Activated CD4-positive, CD25-positive, alpha-beta regulatory T cell treated with anti-CD3 and anti-CD28 coated beads, Interleukin-2, amount 50 U/mL, for 72 hours (primary cell): ENCODE measurements at regions not wholly inside any gene's neighbourhood (a gene's known extent, or its start where the extent isn't known, plus 50 kb on each side); places are given as distances from the start of the nearest gene placed in this dataset.

Experiments
- DNase-seq: peaks from one replicate; pipeline ENCODE4 v3.0.0; 2021

DNA sequence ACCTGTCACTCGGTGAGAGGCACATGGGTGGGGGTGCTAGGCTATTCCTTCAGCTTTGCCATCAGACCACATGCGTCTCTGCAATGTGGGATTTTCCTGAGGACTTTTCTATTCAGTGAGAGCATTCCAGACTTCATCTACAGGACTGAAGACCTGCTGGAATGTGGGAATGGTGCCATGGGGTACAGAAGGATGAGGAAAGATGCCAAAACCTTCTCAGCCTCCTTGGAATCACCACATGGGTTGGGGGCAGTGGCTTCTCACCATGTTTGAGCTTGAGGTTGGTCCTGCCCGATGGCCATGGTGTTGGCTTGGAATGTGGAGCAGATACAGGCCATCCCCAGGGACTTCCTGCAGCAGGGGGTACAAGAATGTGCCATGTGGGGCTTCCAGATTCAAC lies 80.9 kb upstream of the KLF13 start:
- no peak for DNase-seq

DNA sequence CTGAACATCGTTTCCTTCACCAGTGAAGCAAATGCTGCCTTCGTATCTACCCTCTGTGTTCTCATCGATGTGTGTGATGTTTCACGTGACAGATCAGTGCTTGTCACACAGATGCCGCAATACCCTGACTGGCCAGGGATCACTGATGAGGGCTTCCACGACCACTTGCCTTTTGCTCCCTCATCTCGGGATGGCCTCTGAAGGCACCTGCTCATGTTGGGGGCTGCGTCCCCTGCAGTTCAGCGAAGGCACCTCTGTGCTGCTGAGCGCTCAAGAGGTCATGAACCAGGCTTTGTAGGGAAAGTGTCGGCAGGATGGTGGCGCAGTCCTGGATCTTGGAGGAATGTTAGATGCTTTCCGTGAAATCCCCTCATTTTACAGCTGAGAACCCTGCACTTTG lies 79.2 kb upstream of the KLF13 start:
- peak; percentile 17 for DNase-seq

DNA sequence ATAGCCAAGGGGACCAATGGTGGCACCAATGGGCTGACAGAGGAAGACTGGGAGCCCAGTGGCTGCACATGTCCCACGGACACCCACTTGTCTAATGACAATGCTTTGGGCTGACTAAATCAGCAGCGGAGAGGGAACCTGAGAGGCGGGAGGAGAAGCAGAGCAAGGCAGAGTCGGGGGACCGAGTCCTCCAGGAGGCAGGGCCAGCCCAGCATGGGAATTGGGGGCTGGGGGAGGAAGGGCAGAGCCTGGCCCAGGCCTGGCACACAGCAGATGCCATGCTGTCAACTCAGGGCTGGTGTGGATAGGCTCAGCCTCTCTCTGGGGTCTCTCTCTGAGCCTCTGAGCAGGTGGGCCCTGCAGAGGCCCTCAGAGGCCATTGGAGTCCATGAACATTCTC lies 78.4 kb upstream of the KLF13 start:
- peak; percentile 20 for DNase-seq

DNA sequence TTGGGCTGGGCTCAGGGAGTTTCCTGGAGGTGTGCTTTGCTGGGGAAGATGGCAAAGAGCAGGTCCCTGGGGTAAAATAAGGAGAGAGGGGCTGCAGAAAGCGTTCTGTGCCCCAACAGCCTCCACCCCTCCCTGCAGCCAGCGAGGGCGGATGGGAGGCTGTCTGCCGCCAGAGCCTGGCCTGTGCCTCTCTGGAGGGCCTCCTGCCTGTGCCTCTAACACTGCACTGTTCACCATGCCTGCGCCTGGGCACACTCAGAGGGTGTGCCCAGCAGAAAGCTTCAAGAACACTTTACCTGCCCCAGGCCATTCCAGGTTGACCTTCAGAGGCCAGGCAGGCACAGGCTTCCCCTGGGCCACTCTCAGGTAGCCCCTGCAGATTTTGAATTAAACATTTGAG lies 77.7 kb upstream of the KLF13 start:
- DNase-seq: peak; percentile 13

DNA sequence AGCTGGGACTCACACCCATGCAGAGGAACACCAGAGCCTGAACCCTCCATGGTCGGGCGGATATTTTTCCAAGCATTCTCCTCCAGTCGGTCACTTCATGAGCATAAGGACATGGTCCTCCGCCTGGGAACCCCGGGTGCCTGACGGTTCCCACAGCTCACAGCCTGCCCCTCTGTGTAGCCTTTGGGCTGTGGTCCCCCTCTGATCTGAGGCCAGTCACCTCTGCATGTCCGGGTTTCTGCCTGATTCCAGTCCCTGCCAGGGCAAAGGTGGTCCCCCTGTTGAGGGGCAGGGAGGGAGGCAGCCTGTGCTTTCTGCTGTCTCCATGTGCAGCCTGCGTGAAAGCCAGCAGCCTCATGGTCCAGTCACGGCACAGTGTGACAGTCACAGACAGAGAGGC lies 76.6 kb upstream of the KLF13 start:
- no peak for DNase-seq

DNA sequence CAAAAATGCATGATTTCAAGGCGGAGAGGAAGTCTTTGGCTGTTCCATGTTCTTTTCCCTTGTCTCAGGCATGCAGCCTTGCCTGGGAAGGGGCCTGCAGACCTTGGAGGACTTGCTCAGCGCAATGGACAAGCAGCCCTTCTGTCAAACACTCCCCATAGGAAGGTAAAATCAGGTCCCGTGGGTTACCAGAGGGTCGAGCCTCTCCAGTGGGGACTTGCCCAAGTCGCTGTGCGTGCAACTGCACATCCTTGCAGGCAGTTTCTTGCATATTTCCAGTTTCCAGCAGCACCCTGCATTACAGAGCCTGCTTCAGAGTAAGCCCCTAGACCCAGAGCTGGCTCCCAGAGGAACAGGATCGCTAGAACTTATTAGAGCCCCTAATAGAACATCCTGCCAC lies 75.5 kb upstream of the KLF13 start:
- DNase-seq: no peak

DNA sequence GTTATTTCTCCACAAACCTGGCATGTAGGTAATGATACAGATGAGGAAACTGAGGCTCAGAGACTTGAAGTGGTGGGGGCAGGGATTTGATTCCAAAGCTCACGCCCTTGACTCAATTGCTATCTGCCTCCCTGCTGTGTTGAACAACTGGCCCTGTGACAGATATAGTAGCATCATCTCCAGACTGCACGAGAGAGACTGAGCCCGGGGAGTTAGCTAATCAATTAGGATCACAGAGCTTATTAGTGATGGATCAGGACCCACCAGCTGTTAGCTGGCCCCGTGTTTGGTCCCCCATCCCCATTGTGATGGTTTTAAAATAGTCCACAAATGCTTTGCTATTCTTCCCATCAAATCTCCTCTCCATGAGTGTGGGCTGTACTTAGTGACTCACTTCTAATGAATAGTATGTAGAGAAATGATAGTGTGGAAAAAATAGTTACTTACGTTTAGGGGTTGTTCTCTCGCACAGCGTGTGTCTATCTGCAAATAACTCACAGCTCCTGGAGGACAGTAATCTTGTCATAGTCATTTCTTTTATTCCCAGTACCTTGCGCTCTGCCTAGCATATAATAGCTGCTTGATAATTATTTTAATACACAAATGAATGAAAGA lies 74.4 kb upstream of the KLF13 start:
- no peak for DNase-seq

DNA sequence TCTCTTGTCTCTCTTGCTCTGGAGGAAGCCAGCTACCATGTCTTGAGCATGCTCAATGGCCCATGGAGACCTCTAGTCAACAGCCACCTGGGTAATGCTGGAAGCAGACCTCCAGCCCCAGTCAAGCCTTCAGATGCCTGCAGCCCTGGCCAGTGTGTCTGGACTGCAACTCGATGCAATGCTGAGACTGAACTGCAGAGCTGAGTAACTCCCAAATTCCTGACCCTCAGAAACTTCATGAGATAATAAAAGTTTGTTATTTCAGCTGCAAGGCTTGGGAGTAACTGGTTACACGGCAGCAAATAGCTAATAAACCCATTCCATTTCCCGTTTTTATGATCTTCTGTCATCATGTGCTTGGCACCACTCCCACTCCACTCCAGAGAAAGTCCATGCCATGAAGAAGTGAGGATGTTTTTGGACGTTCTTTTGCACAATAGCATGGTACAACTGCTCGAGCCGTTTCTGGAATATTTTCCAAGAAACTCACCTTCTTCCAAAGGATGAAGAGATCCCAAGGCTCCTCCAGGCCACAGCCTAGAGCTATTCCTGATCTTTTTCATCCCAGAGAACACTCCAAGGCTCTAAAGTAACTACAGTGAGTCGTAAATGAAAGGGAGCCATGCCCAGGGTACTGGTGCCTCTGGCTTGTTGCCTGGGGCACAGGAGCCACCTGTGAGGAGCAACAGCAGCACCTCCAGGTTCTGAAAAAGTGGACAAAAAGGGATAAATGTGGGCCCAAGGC lies 72.0 kb upstream of the KLF13 start:
- no peak for DNase-seq

DNA sequence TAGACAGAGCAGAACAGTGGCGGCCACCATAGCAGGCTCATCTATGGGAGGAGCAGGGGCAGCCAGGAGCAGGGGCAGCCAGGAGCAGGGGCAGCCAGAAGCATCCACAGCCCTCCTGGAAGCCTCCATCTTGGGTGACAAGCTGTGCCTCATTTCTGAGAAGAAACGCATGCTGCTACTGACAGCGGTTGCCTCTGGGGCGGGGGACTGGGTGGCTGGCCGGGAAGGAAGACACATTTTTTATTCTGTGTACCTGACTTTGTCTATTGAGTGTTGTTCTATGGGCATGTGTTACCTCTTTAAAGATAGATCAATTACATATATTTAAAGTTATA lies 71.5 kb upstream of the KLF13 start:
- no peak for DNase-seq

DNA sequence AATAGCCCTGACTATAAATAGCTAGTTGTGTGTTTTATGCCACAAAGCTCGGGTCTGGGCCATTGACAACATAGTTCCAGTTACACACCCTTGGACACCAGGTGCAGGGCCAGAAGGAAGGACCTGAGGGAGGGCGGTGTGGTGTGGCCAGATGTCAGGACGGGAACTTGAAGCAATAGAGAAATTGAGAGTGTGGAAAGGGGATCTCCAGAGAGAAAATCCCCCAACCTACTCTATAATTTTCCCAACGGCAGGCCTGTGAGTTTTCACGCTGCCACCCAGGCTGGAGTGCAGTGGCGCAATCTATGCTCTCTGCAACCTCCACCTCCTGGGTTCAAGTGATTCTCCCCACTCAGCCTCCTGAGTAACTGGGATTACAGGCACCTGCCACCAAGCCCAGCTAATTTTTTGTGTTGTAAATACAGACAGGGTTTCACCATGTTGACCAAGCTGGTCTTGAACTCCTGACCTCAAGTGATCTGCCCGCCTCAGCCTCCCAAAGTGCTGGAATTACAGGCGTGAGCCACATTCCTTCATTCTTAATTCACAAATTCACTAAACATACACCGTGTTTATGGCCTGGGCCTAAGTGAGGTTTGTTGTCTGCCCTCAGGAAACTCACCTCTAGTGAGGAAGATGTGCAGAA lies 70.8 kb upstream of the KLF13 start:
- DNase-seq: no peak

DNA sequence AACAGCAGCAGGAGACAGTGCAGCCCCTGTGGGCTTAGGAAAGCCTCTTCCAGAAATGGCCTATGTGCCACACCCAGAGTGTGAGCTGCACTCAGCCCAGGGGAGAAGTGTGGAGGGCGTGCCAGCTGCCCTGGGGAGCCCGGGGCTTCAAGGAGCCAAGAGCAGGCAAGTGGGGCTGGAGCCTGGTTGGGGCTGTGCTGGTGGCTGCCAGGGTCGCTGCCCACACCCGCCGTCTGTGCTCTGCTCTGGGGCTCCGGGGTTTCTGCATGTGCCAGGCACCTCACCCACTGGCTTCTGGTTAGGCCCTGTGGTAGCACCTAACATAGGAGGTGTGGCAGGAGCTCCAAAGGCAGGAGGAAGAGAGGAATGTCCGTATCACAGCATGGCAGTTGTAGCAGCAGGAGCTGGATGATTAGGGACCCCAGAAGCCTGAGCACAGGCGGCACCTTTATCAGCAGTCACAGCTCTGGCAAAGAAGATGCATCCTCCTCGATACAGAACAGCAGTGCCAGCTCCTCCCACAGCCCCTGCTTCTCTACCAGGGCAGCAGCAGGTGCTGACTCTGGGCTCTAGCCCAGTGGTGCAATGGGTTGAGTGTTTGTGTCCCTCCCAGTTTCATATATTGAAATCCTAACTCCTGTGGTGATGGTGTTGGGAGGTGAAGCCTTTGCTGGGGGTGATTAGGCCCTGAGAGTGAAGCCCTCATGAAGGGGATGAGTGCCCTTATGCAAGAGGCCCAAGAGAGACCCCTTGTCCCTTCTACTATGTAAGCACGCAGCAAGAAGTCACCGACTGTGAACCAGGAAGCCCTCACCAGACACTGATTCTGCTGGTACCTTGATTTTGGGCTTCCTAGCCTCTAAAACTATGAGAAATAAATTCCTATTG lies 70.0 kb upstream of the KLF13 start:
- DNase-seq: peak; percentile 26

DNA sequence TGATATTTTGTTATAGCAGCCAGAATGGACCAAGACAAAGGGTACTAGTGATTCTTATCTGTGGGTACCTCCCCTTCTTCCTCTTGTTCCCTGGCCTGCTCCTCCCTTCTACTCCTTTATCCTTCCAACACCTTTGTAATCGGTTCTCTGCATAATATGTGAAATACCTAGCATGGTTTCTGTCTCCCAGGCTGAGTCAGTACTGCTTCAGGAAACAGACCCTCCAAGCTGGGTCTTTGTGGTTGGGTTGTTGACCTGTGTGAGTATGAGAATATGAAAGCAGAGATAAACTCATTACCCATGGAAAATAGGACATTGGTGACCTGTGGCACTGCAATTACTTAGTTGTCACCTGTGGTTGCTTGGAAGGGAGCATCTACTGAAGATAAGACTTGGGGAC lies 69.3 kb upstream of the KLF13 start:
- peak; percentile 20 for DNase-seq

DNA sequence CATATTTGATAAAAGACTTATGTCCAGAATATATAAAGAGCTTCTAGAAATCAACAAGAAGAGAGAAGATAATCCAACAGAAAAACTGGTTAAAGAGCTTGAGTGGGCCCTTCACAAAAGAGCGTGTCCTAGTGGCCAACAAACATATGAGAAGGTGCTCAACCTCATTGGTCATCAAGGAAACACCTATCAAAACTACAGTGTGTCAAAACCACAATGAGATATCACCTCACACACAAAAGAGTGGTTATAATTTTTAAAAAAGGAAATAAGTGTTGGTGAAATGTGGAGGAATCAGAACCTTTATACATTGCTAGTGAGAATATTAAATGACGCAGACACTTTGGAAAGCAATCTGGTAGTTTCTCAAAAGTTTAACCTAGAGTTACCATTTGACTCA lies 68.4 kb upstream of the KLF13 start:
- no peak for DNase-seq

DNA sequence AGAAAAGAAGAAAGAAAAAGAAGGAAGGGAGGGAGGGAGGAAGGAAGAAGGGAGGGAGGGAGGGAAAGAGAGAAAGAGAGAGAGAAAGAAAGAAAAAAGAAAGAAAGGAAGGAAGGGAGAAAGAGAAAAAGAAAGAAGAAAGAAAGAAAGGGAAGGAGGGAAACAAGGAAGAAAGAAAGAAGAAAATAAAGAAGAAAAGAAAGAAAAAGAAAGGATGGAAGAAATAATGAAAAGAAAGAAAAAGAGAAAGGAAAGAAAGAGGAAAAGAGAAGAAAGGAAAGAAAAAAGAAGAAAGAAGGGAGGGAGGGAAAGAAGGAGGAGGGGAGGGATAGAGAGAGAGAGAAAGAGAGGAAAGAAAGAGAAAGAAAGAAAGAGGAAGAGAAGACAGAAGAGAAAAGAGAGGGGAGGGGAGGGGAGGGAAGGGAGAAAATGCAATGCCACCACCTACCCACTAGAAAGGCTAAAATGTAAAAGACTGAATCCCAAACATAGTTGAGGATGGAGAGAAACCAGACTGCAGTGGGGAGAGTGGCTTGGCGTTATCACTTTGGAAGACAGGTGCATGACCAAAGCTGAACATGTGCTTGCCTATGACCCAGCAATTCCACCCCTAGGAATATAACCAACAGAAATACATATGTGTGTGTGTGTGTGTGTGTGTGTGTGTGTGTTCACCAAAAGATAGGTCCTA lies 66.9 kb upstream of the KLF13 start:
- DNase-seq: no peak

DNA sequence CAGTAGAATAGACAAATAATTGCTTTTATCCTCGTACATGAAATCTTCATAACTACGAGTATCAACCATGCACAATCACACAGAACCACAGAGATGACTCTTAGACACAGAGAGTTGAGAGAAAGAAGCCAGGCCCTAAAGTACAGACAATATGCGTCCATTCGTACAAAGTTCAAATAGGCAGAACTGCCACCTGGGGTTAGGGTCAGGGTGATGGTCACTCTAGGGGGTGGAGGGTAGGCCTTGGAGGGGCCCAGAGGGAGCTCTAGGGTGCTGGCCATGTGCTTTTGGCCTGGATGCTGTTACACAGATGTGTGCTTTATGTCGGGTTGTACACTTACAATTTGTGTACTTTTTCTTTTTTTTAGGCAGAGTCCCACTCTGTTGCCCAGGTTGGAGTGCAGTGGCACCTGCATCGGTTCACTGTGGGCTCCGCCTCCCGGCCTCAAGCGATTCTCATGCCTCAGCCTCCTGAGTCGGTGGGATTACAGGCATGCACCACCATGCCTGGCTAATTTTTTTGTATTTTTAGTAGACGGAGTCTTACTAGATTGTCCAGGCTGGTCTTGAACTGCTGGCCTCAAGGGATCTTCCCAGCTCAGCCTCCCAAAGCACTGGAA lies 65.9 kb upstream of the KLF13 start:
- no peak for DNase-seq

DNA sequence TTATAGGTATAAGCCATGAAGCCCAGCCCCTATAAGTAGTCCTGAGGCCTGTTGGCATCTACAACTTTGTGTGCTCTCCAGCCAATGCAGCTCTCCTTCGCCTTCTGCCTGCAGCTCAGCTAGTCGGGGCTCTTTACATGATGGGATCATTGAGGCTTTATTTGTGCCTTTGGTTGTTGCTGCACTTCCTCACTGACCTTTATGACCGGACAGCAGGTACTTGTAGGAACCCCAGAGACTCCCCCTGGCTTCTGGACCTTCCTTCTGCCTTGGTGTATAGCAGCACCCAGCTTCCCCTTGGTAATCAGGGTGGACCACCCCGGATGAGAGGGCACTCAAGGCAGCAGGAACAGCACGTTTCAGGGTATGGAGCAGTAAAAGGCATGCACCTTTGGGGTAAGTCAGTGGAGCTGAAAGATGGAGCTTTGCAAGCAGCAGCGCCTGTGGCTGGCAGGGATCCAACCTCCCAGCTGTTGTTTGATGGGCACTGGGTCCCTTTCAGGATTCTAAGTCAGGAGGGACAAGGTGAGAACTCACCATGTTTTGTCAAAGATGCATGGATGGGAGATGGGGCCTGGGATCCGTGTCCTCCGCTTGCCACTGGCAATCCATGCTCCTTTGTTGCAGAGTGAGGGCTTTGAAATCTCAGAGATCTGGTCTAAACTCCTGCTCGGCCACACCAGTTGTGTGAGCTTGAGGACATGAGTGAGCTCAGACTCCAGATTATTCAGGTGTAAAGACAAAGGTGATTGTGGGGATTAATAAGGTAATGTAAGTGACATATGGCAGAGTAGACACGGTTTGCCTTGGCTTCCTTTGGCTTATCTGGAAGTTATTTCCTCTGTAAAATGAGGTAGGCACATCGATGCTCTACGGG lies 65.1 kb upstream of the KLF13 start:
- no peak for DNase-seq

DNA sequence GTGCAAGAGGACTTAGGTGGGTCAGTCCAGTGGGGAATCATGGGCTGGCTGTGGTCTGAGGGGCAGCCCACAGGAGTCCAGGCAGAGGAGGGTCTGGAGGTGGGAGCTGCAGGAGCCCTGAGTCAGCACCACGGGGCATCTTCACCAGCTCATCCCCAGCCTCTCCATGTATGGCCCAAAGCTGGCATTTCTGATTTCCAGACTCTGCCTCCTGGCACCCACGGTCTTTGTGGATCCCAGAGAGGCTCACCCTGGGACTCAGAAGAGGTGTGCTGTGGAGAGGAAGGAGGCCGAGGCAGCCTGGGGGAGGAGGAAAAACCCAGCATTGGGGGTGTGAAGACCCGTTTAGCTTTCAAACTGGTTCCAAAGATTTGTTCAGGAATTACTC lies 64.5 kb upstream of the KLF13 start:
- no peak for DNase-seq

DNA sequence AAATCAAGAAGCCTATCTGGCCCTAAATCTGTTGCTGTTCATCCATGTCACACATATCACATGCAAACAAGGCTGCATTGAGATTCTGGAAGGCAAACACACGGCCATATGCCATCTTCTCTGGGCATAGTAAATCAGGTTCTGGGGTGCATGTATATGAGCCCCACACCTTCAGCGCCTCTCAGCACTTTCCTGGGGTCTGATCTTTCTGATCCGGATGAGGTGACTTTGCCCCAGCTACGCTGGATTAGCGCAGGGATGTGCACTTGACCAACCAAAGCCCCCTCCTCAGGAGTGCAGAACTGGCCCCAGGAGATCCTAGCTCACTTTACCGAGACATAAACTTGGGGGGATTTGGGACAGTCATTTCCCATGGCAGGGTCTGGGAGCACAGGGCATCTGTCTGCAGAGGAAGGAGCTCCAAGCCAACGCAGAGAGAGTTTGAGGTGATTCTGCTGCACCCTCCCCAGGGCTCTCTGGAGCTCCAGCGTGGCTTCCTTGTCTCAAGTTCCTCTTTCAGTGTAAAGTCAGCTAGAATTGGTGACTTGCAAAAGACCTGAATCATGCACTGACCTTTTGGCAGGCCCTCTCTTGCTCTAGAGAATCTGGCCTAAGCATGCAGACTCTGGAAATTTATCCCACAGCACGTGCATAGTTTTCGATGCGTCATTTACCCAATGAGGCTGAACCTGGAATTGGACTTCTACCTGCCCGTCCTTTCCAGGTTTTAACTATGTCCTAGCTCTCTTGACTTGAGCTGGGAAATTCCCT lies 63.5 kb upstream of the KLF13 start:
- no peak for DNase-seq

DNA sequence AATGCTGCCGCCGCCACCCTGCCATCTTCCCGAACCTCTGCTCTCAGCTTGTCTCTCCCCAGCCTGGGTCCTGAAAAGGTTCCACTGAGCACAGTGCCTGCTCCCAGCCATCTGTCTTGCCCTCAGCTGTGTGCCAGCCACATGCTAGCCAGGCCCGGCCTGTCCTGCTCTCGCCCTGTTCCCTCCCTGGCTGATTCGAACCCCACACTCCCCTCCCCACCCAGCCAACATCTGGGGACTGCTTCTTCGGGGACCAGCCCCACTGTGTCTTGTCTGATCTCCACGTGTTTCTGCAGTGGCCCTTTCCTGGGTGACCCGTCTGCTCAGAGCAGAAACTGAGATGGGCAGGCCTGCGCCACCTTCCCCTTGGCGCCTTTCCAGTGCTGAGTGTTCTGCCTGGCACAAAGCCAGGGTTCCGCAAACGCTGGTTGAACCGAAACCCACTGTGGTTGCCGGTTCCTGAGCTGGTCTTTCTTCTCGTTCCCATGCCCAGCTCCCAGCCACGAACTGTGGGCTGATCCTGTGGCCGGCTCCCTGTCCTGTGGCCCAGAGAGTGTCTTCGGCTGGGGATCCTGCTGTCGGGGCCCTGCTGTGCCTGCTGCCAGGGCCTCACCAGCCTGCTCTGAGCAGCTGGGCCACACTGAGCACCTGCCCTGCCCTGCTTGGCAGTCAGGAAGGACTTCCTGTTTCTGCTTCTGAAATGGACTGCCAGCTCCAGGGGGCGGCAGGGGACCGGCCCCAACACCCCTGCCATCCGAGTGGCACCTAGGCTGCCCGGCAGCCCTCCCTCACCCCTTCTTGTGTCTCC lies 62.7 kb upstream of the KLF13 start:
- DNase-seq: peak; percentile 77

DNA sequence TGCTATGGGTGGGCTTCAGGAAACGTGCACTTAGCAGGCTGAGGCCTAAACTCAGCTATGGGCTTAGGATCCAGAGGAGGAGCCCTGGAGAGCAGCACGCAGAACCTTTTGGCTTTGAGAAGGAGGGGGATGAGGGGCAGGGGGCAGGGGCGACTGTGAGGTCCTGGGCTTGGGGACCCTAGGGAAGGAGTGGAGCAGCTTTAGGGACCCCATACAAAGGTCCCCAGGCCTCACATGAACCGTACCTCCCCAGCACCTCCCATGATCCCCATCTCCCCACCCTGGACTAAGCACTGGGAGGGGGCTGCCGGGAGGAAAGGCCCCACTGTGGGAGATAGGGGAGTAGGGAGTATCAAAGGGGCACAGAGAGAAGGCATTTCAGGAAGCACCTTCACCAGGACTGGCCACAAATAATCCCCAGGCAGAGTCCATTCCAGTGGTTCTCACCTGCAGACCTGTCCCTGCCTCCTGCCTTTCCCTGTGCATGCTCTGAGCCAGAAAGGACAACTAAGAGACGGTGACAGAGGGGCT lies 62.0 kb upstream of the KLF13 start:
- no peak for DNase-seq
